Keratinocyte (primary cell): ENCODE measurements at regions not wholly inside any gene's neighbourhood (a gene's known extent, or its start where the extent isn't known, plus 50 kb on each side); places are given as distances from the start of the nearest gene placed in this dataset.

Experiments
- DNase-seq: peaks from one replicate; pipeline ENCODE4 v3.0.0-alpha.2; 2011; ENCODE audit warnings: low read depth, missing footprints, low spot score
- FAIRE-seq: peaks from 2 replicates; lab custom pipeline; 2011; peaks lifted over from hg19 to GRCh38; lab: Jason Lieb, UNC
- H2AFZ ChIP-seq: 2 replicates; pipeline ENCODE4 v1.6.0; 2012; ENCODE audit warnings: low read length, control low read depth, inconsistent platforms; ENCODE audit not compliant: control insufficient read depth
- H3K27ac ChIP-seq: 2 replicates; pipeline ENCODE4 v1.5.1; 2011; ENCODE audit warnings: low read length; ENCODE audit not compliant: control insufficient read depth, insufficient read depth
- H3K27me3 ChIP-seq: 3 replicates; pipeline ENCODE4 v1.6.0; 2011; ENCODE audit warnings: low read length; ENCODE audit not compliant: control insufficient read depth, insufficient read depth; ENCODE audit errors: extremely low read depth
- H3K36me3 ChIP-seq, 2 experiments: 2 replicates in 1 of 2; 3 replicates in 1 of 2; pipeline ENCODE4 v1.5.1; 2011; ENCODE audit warnings: low read length in 2 of 2, mild to moderate bottlenecking in 1 of 2; ENCODE audit not compliant: control insufficient read depth in 2 of 2, insufficient read depth in 2 of 2; ENCODE audit errors: extremely low read depth in 1 of 2
- H3K4me1 ChIP-seq: 3 replicates; pipeline ENCODE4 v1.5.1; 2011; ENCODE audit warnings: low read length; ENCODE audit not compliant: control insufficient read depth, insufficient read depth; ENCODE audit errors: extremely low read depth
- H3K4me2 ChIP-seq: 3 replicates; pipeline ENCODE4 v1.6.0; 2011; ENCODE audit warnings: low read depth, low read length; ENCODE audit not compliant: control insufficient read depth, insufficient read depth; ENCODE audit errors: extremely low read depth
- H3K4me3 ChIP-seq, 3 experiments: fragments of 200-600 bp in 1 of 3; sonication (generic) in 1 of 3; 2 replicates in 2 of 3; 3 replicates in 1 of 3; pipeline ENCODE4 v1.5.1; 2011 to 2016; ENCODE audit warnings: low read length in 3 of 3, mild to moderate bottlenecking in 3 of 3, control low read depth in 2 of 3, inconsistent platforms in 1 of 3, low read depth in 1 of 3, mixed read lengths in 1 of 3, mixed run types in 1 of 3, moderate library complexity in 1 of 3; ENCODE audit not compliant: control insufficient read depth in 2 of 3, insufficient read depth in 2 of 3; ENCODE audit errors: extremely low read depth in 1 of 3
- H3K79me2 ChIP-seq: 2 replicates; pipeline ENCODE4 v1.6.0; 2012; ENCODE audit warnings: low read length; ENCODE audit not compliant: control insufficient read depth, insufficient read depth
- H3K9ac ChIP-seq: 3 replicates; pipeline ENCODE4 v1.6.0; 2011; ENCODE audit warnings: low read length; ENCODE audit not compliant: control insufficient read depth, insufficient read depth; ENCODE audit errors: extremely low read depth
- H3K9me1 ChIP-seq: 3 replicates; pipeline ENCODE4 v1.6.0; 2011; ENCODE audit warnings: low read length; ENCODE audit not compliant: control insufficient read depth, insufficient read depth; ENCODE audit errors: extremely low read depth
- H3K9me3 ChIP-seq: 2 replicates; pipeline ENCODE4 v1.5.1; 2012; ENCODE audit warnings: low read depth, low read length; ENCODE audit not compliant: control insufficient read depth
- H4K20me1 ChIP-seq: 3 replicates; pipeline ENCODE4 v1.6.0; 2011; ENCODE audit warnings: low read length; ENCODE audit not compliant: control insufficient read depth, insufficient read depth; ENCODE audit errors: extremely low read depth
- EZH2 ChIP-seq: IDR thresholded peaks from one replicate; pipeline ENCODE4 v1.6.1; 2012; ENCODE audit warnings: inconsistent platforms, mild to moderate bottlenecking, low read length, moderate library complexity
- dilution Hi-C: fragments of 300-500 bp; cut with MboI; formaldehyde crosslinking; loops from one replicate; pipeline ENCODE4 v1.7.0; 2020; ENCODE audit warnings: low sequenced_read_pairs; ENCODE audit not compliant: extremely low pct_ligation_motif_present
- TF ChIP-seq, protein P1 (sequence below), 3 experiments: IDR thresholded peaks in 1 of 3; conservative IDR thresholded peaks in 1 of 3; optimal IDR thresholded peaks in 1 of 3; 2 replicates in 2 of 3; 3 replicates in 1 of 3; pipeline versions ENCODE3 to v1.5.1; 2011; ENCODE audit warnings: low read length in 3 of 3, mild to moderate bottlenecking in 3 of 3, moderate library complexity in 2 of 3, control low read depth in 1 of 3, inconsistent platforms in 1 of 3; ENCODE audit not compliant: insufficient read depth in 2 of 3; ENCODE audit errors: extremely low read depth in 1 of 3

- no peak overlapping the region for H3K27ac ChIP-seq
- peaks cover 19% of the 10 kb centered on the region for H3K4me1 ChIP-seq
- no peak for TF ChIP-seq EZH2
- TF ChIP-seq, protein P1, sequence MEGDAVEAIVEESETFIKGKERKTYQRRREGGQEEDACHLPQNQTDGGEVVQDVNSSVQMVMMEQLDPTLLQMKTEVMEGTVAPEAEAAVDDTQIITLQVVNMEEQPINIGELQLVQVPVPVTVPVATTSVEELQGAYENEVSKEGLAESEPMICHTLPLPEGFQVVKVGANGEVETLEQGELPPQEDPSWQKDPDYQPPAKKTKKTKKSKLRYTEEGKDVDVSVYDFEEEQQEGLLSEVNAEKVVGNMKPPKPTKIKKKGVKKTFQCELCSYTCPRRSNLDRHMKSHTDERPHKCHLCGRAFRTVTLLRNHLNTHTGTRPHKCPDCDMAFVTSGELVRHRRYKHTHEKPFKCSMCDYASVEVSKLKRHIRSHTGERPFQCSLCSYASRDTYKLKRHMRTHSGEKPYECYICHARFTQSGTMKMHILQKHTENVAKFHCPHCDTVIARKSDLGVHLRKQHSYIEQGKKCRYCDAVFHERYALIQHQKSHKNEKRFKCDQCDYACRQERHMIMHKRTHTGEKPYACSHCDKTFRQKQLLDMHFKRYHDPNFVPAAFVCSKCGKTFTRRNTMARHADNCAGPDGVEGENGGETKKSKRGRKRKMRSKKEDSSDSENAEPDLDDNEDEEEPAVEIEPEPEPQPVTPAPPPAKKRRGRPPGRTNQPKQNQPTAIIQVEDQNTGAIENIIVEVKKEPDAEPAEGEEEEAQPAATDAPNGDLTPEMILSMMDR (optimal IDR thresholded peaks at IDR 0.05 in 1 of 3, IDR thresholded peaks at IDR 0.05 in 1 of 3, conservative IDR thresholded peaks at IDR 0.05 in 1 of 3; ENCODE audit: extremely low read depth in 1 of 3, insufficient read depth in 2 of 3, low read length in 3 of 3), result no peak
- no peak overlapping the region for H2AFZ ChIP-seq
- no peaks in the 10 kb centered on the region for H3K36me3 ChIP-seq
- no peaks in the 10 kb centered on the region for H3K79me2 ChIP-seq
- dilution Hi-C loops, result no loop called here
- peaks cover 3% of the 10 kb centered on the region for H3K27me3 ChIP-seq
- H4K20me1 ChIP-seq, result no peaks in the 10 kb centered on the region
- no peak overlapping the region for H3K4me2 ChIP-seq
- FAIRE-seq (no peak), DNase-seq (no peak)
- H3K9me3 ChIP-seq, result no peaks in the 10 kb centered on the region
- no peak overlapping the region for H3K4me3 ChIP-seq
- H3K9me1 ChIP-seq, result no peaks in the 10 kb centered on the region
- H3K9ac ChIP-seq, result no peak overlapping the region
Observed at GRCh38 chr10:2987185-2987768, 80.1 kb upstream of the PFKP start.

DNA sequence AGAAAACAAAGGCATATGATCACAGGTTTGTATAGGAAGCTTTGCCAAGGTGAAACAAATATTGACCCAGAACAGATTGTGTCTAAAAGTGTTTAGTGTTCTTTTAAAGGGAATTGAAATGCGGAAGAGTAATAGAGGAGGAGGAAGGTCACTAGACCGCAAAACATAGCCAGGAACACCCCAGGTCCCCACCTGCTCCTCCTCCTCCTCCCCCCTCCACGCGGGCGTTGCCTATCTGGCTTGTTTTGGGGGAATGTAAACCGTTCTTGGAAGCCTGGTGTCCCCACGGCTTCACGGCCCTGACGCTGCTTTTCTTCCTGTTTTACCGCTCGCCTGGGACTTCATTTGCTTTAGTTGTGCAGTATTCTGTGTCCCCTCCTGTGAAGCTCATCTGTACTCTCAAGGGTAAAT is 81.0 kb upstream of the PFKP start:
- dilution Hi-C loops, result no loop called here
- no peak for TF ChIP-seq EZH2
- TF ChIP-seq, protein P1 (optimal IDR thresholded peaks at IDR 0.05 in 1 of 3, IDR thresholded peaks at IDR 0.05 in 1 of 3, conservative IDR thresholded peaks at IDR 0.05 in 1 of 3; ENCODE audit: extremely low read depth in 1 of 3, insufficient read depth in 2 of 3, low read length in 3 of 3), result no peak
- Histone ChIP-seq H3K27ac (peak overlapping the region; percentile 70), H3K4me1 (peaks cover 21% of the 10 kb centered on the region), H3K9me3 (no peaks in the 10 kb centered on the region), H3K79me2 (no peaks in the 10 kb centered on the region), H2AFZ (peak overlapping the region; percentile 86), H3K9me1 (no peaks in the 10 kb centered on the region), H3K4me3 (peak overlapping the region in 2 of 3 experiments; percentile 43 to 63), H3K36me3 (no peaks in the 10 kb centered on the region), H3K9ac (no peak overlapping the region), H3K27me3 (peaks cover 3% of the 10 kb centered on the region), H4K20me1 (no peaks in the 10 kb centered on the region), H3K4me2 (peak overlapping the region; percentile 90)
- no peak for DNase-seq
- peak; percentile 29 for FAIRE-seq
